ENCODE measurements at regions not wholly inside any gene's neighbourhood (a gene's known extent, or its start where the extent isn't known, plus 50 kb on each side); places are given as distances from the start of the nearest gene placed in this dataset.

DNA sequence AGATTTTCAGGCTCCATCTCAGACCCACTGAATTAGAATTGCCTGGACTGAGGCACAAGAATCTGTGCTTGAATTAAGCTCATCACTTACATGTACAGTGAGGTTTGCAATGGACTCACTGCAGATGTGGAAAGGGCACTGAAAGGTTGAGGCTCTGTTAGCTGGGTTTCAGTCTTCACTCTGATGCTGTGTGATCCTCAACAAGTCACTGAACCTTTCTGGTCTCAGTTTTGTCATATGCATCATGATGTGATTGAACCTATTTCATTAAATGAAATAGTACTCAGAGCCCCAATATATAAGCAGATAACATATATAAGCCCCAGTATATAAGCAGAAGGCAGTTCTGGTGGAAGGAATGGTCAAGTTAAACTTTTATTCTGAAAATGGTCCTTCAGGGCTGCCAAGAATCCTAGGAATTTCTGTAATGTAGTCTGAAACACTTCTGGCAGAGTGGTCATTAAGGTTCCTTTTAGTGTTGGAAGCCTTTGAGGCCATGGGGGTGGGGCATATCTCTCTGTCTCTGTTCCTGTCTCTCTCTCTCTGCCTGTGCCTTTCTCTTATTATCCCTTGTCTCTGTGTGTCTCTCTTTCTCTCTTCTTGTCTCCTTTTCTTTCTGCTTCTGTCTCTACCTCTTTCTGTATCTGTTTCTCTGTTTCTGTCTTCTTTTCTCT lies 110.4 kb downstream of the ADCYAP1 start:
- H3K27ac ChIP-seq, result no peak overlapping the region

DNA sequence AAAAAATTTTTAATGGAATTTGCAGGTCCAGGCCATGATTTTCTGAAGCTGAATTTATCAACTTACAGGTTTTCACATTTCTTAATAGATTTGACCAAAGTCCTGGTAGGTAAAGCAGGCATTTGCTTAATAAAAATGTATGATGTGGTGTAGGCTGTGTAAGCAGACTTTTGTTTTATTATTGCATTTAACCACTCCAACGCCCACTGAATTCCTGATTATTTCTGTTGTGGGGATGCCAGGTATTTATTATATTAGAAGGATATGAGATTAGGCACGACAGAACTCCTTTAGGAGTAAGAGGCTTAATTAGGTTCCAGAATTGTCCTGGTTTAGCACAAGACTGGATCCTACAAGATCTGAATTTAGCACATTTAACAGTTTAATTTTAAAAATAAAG lies 111.1 kb downstream of the ADCYAP1 start:
- TF ChIP-seq, protein P1, sequence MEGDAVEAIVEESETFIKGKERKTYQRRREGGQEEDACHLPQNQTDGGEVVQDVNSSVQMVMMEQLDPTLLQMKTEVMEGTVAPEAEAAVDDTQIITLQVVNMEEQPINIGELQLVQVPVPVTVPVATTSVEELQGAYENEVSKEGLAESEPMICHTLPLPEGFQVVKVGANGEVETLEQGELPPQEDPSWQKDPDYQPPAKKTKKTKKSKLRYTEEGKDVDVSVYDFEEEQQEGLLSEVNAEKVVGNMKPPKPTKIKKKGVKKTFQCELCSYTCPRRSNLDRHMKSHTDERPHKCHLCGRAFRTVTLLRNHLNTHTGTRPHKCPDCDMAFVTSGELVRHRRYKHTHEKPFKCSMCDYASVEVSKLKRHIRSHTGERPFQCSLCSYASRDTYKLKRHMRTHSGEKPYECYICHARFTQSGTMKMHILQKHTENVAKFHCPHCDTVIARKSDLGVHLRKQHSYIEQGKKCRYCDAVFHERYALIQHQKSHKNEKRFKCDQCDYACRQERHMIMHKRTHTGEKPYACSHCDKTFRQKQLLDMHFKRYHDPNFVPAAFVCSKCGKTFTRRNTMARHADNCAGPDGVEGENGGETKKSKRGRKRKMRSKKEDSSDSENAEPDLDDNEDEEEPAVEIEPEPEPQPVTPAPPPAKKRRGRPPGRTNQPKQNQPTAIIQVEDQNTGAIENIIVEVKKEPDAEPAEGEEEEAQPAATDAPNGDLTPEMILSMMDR (IDR thresholded peaks at IDR 0.05), result no peak
- Histone ChIP-seq H3K27me3 (no peaks in the 10 kb centered on the region), H3K4me1 (ENCODE audit: control insufficient read depth in 1 of 2, insufficient read depth in 1 of 2, low read depth in 1 of 2, low read length in 1 of 2) (no peaks in the 10 kb centered on the region), H3K27ac (no peak overlapping the region), H3K9me3 (no peaks in the 10 kb centered on the region), H3K36me3 (no peaks in the 10 kb centered on the region), H3K4me3 (ENCODE audit: low read depth in 1 of 2, low read length in 1 of 2) (no peak overlapping the region)

More for the DNA sequence above, 110.4 kb downstream of the ADCYAP1 start:
- TF ChIP-seq, protein P1 (IDR thresholded peaks at IDR 0.05), result no peak
- Histone ChIP-seq H3K4me3 (ENCODE audit: low read depth in 1 of 2, low read length in 1 of 2) (no peak overlapping the region), H3K4me1 (ENCODE audit: control insufficient read depth in 1 of 2, insufficient read depth in 1 of 2, low read depth in 1 of 2, low read length in 1 of 2) (no peaks in the 10 kb centered on the region), H3K27me3 (no peaks in the 10 kb centered on the region), H3K36me3 (no peaks in the 10 kb centered on the region), H3K9me3 (no peaks in the 10 kb centered on the region)

- Histone ChIP-seq H3K27me3 (no peaks in the 10 kb centered on the region), H3K9me3 (no peaks in the 10 kb centered on the region), H3K4me1 (ENCODE audit: control insufficient read depth in 1 of 2, insufficient read depth in 1 of 2, low read depth in 1 of 2, low read length in 1 of 2) (no peaks in the 10 kb centered on the region), H3K36me3 (no peaks in the 10 kb centered on the region), H3K4me3 (ENCODE audit: low read depth in 1 of 2, low read length in 1 of 2) (no peak overlapping the region), H3K27ac (no peak overlapping the region)
- TF ChIP-seq, protein P1 (IDR thresholded peaks at IDR 0.05), result no peak
These were observed 112.8 kb downstream of the ADCYAP1 start for GRCh38 chr18:1017227-1018058.

DNA sequence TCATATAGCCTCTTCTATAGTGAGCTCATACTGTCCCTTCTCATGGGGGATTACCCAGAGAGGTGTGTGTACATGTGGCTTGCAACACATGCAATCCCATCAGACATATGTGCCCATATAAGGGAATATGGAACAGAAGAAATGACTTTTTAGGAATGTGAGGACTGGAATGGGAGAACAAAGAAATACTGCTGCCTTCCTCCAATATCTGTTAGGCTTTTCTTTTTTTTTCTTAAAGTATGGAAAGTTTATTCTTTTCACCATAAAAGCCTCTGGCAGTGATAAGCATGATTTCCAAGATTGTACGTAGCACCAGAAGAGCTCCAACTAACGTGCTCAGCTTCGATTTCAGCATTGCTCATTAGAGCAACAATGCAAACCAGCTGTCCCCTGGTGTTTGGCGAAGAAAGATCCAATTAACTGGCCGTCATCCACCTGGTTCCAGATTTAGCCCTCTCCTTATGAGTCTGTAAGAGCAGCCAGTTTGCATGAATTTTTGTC lies 113.6 kb downstream of the ADCYAP1 start:
- Histone ChIP-seq H3K36me3 (no peaks in the 10 kb centered on the region), H3K27ac (no peak overlapping the region), H3K4me3 (ENCODE audit: low read depth in 1 of 2, low read length in 1 of 2) (no peak overlapping the region), H3K4me1 (ENCODE audit: control insufficient read depth in 1 of 2, insufficient read depth in 1 of 2, low read depth in 1 of 2, low read length in 1 of 2) (no peaks in the 10 kb centered on the region), H3K27me3 (no peaks in the 10 kb centered on the region), H3K9me3 (no peaks in the 10 kb centered on the region)
- TF ChIP-seq, protein P1 (IDR thresholded peaks at IDR 0.05), result no peak

- Histone ChIP-seq H3K4me1 (ENCODE audit: control insufficient read depth in 1 of 2, insufficient read depth in 1 of 2, low read depth in 1 of 2, low read length in 1 of 2) (no peaks in the 10 kb centered on the region), H3K9me3 (no peaks in the 10 kb centered on the region), H3K27me3 (no peaks in the 10 kb centered on the region), H3K4me3 (ENCODE audit: low read depth in 1 of 2, low read length in 1 of 2) (no peak overlapping the region), H3K27ac (no peak overlapping the region), H3K36me3 (no peaks in the 10 kb centered on the region)
- TF ChIP-seq, protein P1 (IDR thresholded peaks at IDR 0.05), result no peak
These were observed 114.5 kb downstream of the ADCYAP1 start for GRCh38 chr18:1019191-1019590.
